ENCODE measurements at regions not wholly inside any gene's neighbourhood (a gene's known extent, or its start where the extent isn't known, plus 50 kb on each side); places are given as distances from the start of the nearest gene placed in this dataset.

- no peak overlapping the region for H3K4me2 ChIP-seq (ENCODE audit: insufficient read depth, low read length)
- H4K20me1 ChIP-seq (replicated peaks; ENCODE audit: control insufficient read depth, insufficient read depth, low read length): no peaks in the 10 kb centered on the region
- no peaks in the 10 kb centered on the region for H3K4me1 ChIP-seq (replicated peaks in 1 of 2; ENCODE audit: control insufficient read depth in 2 of 2, insufficient read depth in 2 of 2, low read length in 2 of 2)
- intact Hi-C loops (cut with micrococcal nuclease): no loop called here
- no TSS peak for BruUV-seq (replicated peaks)
- no peak for FAIRE-seq
- H3K9me1 ChIP-seq (ENCODE audit: control insufficient read depth, insufficient read depth, low read length): no peaks in the 10 kb centered on the region
- CTCF ChIA-PET (ENCODE audit: low intra/inter-chr PET ratio): no interaction called here
- ATAC-seq: no peak
- H3K36me3 ChIP-seq (ENCODE audit: control insufficient read depth, insufficient read depth, low read length): no peaks in the 10 kb centered on the region
- POLR2A ChIA-PET: no interaction called here
- in situ Hi-C loops (cut with MboI): no loop called here
- 0% methylated on average over 2 of the region's 2 CpGs for WGBS (ENCODE audit: insufficient coverage, low coverage, missing lambda C conversion rate)
- H3K79me2 ChIP-seq (ENCODE audit: control insufficient read depth, insufficient read depth, low read length): no peaks in the 10 kb centered on the region
- no peak overlapping the region for H3K4me3 ChIP-seq
- H3K9ac ChIP-seq (ENCODE audit: insufficient read depth in 1 of 2, low read depth in 2 of 2, low read length in 2 of 2): no peak overlapping the region
- no peaks in the 10 kb centered on the region for H3K9me3 ChIP-seq (replicated peaks; ENCODE audit: control insufficient read depth, insufficient read depth, low read depth, low read length)
- H3K27ac ChIP-seq (ENCODE audit: extremely low read depth, low read depth, low read length): no peak overlapping the region
- H3K27me3 ChIP-seq (ENCODE audit: control insufficient read depth in 2 of 2, insufficient read depth in 2 of 2, low read length in 2 of 2): no peaks in the 10 kb centered on the region
- no peak overlapping the region for H2AFZ ChIP-seq (ENCODE audit: low read depth, low read length)
- DNase-seq (ENCODE audit: extremely low read depth in 1 of 4, low spot score in 3 of 4): no peak
- TF ChIP-seq FOXM1 (IDR thresholded peaks at IDR 0.05; ENCODE audit: low read depth): no peak
- no peak for TF ChIP-seq FOXM1 (CRISPR knock-in tag; IDR thresholded peaks at IDR 0.05; ENCODE audit: low read depth)
- no peak for TF ChIP-seq ZNF3 (CRISPR knock-in tag; IDR thresholded peaks at IDR 0.05)
- no peak for TF ChIP-seq ZNF277 (CRISPR knock-in tag; IDR thresholded peaks at IDR 0.05; ENCODE audit: borderline replicate concordance)
- no peak for TF ChIP-seq BRF1 (IDR thresholded peaks at IDR 0.05; ENCODE audit: borderline replicate concordance, extremely low read depth, insufficient read length)
- no peak for TF ChIP-seq BHLHE40 (IDR thresholded peaks at IDR 0.05; ENCODE audit: low read length)
- TF ChIP-seq ZFPM2 (CRISPR knock-in tag; IDR thresholded peaks at IDR 0.05): no peak
- TF ChIP-seq DLX4 (CRISPR knock-in tag; IDR thresholded peaks at IDR 0.05): no peak
- no peak for TF ChIP-seq SAP30 (IDR thresholded peaks at IDR 0.05; ENCODE audit: borderline replicate concordance, insufficient read depth, low read depth, low read length, poor library complexity, severe bottlenecking)
- TF ChIP-seq ZNF318 (IDR thresholded peaks at IDR 0.05; ENCODE audit: borderline replicate concordance in 1 of 2, low read depth in 1 of 2): no peak
- TF ChIP-seq NEUROD1 (IDR thresholded peaks at IDR 0.05; ENCODE audit: borderline replicate concordance, low read depth, low read length, partially characterized antibody): no peak
- no peak for TF ChIP-seq HDAC1 (IDR thresholded peaks at IDR 0.05)
Measured at GRCh38 chr2:123015186-123015585, 1009.9 kb upstream of the CNTNAP5 start.
